ENCODE measurements at regions not wholly inside any gene's neighbourhood (a gene's known extent, or its start where the extent isn't known, plus 50 kb on each side); places are given as distances from the start of the nearest gene placed in this dataset.

DNA sequence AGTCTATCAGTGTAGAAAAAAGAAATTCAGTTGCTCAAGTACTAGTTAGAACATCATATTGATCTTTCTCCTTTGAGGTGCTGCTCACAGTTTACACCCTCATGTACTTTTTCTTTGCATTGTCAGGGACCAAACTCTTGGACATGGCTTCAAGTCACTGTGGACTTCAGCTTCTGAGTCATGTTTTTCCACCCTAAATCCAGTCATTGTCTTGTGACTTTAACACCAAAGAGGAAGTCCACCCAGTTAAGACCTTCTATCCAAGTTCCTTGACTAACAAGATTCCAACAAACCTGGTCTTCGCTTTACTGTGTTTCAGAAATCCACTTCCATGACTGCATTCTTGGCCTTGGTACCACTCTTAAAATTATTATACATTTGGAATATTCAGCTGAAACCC lies 206.7 kb upstream of the ARGLU1 start:
- H3K4me1 ChIP-seq (ENCODE audit: insufficient read depth, low read length), result no peaks in the 10 kb centered on the region
- Mint-ChIP-seq H3K9me3 (ENCODE audit: unreplicated experiment) (peaks cover 2% of the 10 kb centered on the region), H3K4me3 (ENCODE audit: unreplicated experiment) (no peak overlapping the region), H3K27ac (ENCODE audit: unreplicated experiment) (no peak overlapping the region), H3K36me3 (ENCODE audit: low read depth, unreplicated experiment) (no peaks in the 10 kb centered on the region), H3K27me3 (ENCODE audit: low read depth, unreplicated experiment) (no peaks in the 10 kb centered on the region), H3K4me1 (ENCODE audit: low read depth, unreplicated experiment) (no peaks in the 10 kb centered on the region)
- TF ChIP-seq, protein P1, sequence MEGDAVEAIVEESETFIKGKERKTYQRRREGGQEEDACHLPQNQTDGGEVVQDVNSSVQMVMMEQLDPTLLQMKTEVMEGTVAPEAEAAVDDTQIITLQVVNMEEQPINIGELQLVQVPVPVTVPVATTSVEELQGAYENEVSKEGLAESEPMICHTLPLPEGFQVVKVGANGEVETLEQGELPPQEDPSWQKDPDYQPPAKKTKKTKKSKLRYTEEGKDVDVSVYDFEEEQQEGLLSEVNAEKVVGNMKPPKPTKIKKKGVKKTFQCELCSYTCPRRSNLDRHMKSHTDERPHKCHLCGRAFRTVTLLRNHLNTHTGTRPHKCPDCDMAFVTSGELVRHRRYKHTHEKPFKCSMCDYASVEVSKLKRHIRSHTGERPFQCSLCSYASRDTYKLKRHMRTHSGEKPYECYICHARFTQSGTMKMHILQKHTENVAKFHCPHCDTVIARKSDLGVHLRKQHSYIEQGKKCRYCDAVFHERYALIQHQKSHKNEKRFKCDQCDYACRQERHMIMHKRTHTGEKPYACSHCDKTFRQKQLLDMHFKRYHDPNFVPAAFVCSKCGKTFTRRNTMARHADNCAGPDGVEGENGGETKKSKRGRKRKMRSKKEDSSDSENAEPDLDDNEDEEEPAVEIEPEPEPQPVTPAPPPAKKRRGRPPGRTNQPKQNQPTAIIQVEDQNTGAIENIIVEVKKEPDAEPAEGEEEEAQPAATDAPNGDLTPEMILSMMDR (IDR thresholded peaks at IDR 0.05; ENCODE audit: insufficient read depth, low read depth, low read length), result no peak
- TF ChIP-seq EZH2 (IDR thresholded peaks at IDR 0.05; ENCODE audit: insufficient read depth, low read length), result no peak
- FAIRE-seq (no peak), DNase-seq (ENCODE audit: low read depth) (no peak)
- H3K27ac ChIP-seq (ENCODE audit: low read depth, low read length), result no peak overlapping the region
- H3K9ac ChIP-seq (ENCODE audit: low read length), result no peak overlapping the region
- no peak overlapping the region for H3K4me3 ChIP-seq (ENCODE audit: insufficient read depth, low read depth, low read length)
- no peaks in the 10 kb centered on the region for H3K79me2 ChIP-seq (ENCODE audit: insufficient read depth, low read length)
- no peaks in the 10 kb centered on the region for H4K20me1 ChIP-seq (ENCODE audit: insufficient read depth, low read length)
- no peaks in the 10 kb centered on the region for H3K36me3 ChIP-seq (ENCODE audit: insufficient read depth, low read length)
- no peak overlapping the region for H3K4me2 ChIP-seq (ENCODE audit: low read length)
- H2AFZ ChIP-seq (ENCODE audit: low read depth, low read length), result no peak overlapping the region
- no peaks in the 10 kb centered on the region for H3K9me3 ChIP-seq (ENCODE audit: insufficient read depth, low read depth, low read length)
- H3K27me3 ChIP-seq (ENCODE audit: insufficient read depth, low read length), result no peaks in the 10 kb centered on the region

- no peak overlapping the region for H3K4me2 ChIP-seq (ENCODE audit: low read length)
- no peak overlapping the region for H3K9ac ChIP-seq (ENCODE audit: low read length)
- no peak overlapping the region for H3K27ac ChIP-seq (ENCODE audit: low read depth, low read length)
- DNase-seq (ENCODE audit: low read depth) (no peak), FAIRE-seq (no peak)
- H3K4me3 ChIP-seq (ENCODE audit: insufficient read depth, low read depth, low read length), result no peak overlapping the region
- Mint-ChIP-seq H3K4me3 (ENCODE audit: unreplicated experiment) (no peak overlapping the region), H3K9me3 (ENCODE audit: unreplicated experiment) (peaks cover 5% of the 10 kb centered on the region), H3K4me1 (ENCODE audit: low read depth, unreplicated experiment) (no peaks in the 10 kb centered on the region), H3K27ac (ENCODE audit: unreplicated experiment) (no peak overlapping the region), H3K36me3 (ENCODE audit: low read depth, unreplicated experiment) (no peaks in the 10 kb centered on the region), H3K27me3 (ENCODE audit: low read depth, unreplicated experiment) (no peaks in the 10 kb centered on the region)
- no peak overlapping the region for H2AFZ ChIP-seq (ENCODE audit: low read depth, low read length)
- no peaks in the 10 kb centered on the region for H3K36me3 ChIP-seq (ENCODE audit: insufficient read depth, low read length)
- peaks cover 3% of the 10 kb centered on the region for H3K9me3 ChIP-seq (ENCODE audit: insufficient read depth, low read depth, low read length)
- no peaks in the 10 kb centered on the region for H3K27me3 ChIP-seq (ENCODE audit: insufficient read depth, low read length)
- TF ChIP-seq, protein P1 (IDR thresholded peaks at IDR 0.05; ENCODE audit: insufficient read depth, low read depth, low read length), result no peak
- no peak for TF ChIP-seq EZH2 (IDR thresholded peaks at IDR 0.05; ENCODE audit: insufficient read depth, low read length)
- H4K20me1 ChIP-seq (ENCODE audit: insufficient read depth, low read length), result no peaks in the 10 kb centered on the region
- no peaks in the 10 kb centered on the region for H3K4me1 ChIP-seq (ENCODE audit: insufficient read depth, low read length)
- H3K79me2 ChIP-seq (ENCODE audit: insufficient read depth, low read length), result no peaks in the 10 kb centered on the region
Observed at GRCh38 chr13:106772006-106772601, 204.2 kb upstream of the ARGLU1 start.

DNA sequence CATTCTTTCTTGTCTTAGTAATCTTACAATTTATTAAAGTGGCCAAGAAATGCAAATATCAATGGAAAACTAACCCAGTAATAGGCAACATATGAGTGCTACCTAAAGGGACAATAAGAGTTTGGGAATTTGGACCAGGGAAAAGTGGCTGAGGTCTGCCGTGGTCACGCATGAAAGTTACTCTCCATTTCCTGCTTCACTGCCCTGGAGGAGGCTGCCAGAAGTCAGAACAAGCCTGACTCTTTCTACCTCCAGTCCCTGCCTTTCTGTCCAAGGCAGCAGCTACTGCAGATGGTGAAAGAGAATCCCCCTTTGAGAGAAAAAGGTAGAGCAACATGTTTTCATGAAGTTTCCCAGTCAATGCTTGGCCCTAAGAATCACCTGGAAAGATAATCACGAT lies 201.1 kb upstream of the ARGLU1 start:
- no peak overlapping the region for H3K9ac ChIP-seq (ENCODE audit: low read length)
- TF ChIP-seq EZH2 (IDR thresholded peaks at IDR 0.05; ENCODE audit: insufficient read depth, low read length), result no peak
- TF ChIP-seq, protein P1 (IDR thresholded peaks at IDR 0.05; ENCODE audit: insufficient read depth, low read depth, low read length), result no peak
- FAIRE-seq (no peak), DNase-seq (ENCODE audit: low read depth) (no peak)
- H3K4me1 ChIP-seq (ENCODE audit: insufficient read depth, low read length), result no peaks in the 10 kb centered on the region
- H3K79me2 ChIP-seq (ENCODE audit: insufficient read depth, low read length), result no peaks in the 10 kb centered on the region
- H3K36me3 ChIP-seq (ENCODE audit: insufficient read depth, low read length), result no peaks in the 10 kb centered on the region
- Mint-ChIP-seq H3K4me1 (ENCODE audit: low read depth, unreplicated experiment) (no peaks in the 10 kb centered on the region), H3K27me3 (ENCODE audit: low read depth, unreplicated experiment) (no peaks in the 10 kb centered on the region), H3K27ac (ENCODE audit: unreplicated experiment) (no peak overlapping the region), H3K36me3 (ENCODE audit: low read depth, unreplicated experiment) (no peaks in the 10 kb centered on the region), H3K4me3 (ENCODE audit: unreplicated experiment) (no peak overlapping the region), H3K9me3 (ENCODE audit: unreplicated experiment) (peaks cover 7% of the 10 kb centered on the region)
- H4K20me1 ChIP-seq (ENCODE audit: insufficient read depth, low read length), result no peaks in the 10 kb centered on the region
- no peak overlapping the region for H2AFZ ChIP-seq (ENCODE audit: low read depth, low read length)
- H3K27ac ChIP-seq (ENCODE audit: low read depth, low read length), result no peak overlapping the region
- no peak overlapping the region for H3K4me2 ChIP-seq (ENCODE audit: low read length)
- H3K9me3 ChIP-seq (ENCODE audit: insufficient read depth, low read depth, low read length), result peaks cover 3% of the 10 kb centered on the region
- no peaks in the 10 kb centered on the region for H3K27me3 ChIP-seq (ENCODE audit: insufficient read depth, low read length)
- H3K4me3 ChIP-seq (ENCODE audit: insufficient read depth, low read depth, low read length), result no peak overlapping the region

Measured in astrocyte (in vitro differentiated cells and primary cell).